HG03432 (cell line): ENCODE measurements at regions not wholly inside any gene's neighbourhood (a gene's known extent, or its start where the extent isn't known, plus 50 kb on each side); places are given as distances from the start of the nearest gene placed in this dataset.
"Not testable (repeated sequence)": the region's sequence is repeated elsewhere in the genome, so short reads cannot be mapped to it uniquely, and the experiment has no call there.

Experiments used
- ATAC-seq: cut with Tn5 transposase; IDR thresholded peaks from one replicate; pipeline ENCODE4 v1.9.1; 2021; ENCODE audit warnings: mild to moderate bottlenecking, moderate library complexity; ENCODE audit not compliant: unreplicated experiment

DNA sequence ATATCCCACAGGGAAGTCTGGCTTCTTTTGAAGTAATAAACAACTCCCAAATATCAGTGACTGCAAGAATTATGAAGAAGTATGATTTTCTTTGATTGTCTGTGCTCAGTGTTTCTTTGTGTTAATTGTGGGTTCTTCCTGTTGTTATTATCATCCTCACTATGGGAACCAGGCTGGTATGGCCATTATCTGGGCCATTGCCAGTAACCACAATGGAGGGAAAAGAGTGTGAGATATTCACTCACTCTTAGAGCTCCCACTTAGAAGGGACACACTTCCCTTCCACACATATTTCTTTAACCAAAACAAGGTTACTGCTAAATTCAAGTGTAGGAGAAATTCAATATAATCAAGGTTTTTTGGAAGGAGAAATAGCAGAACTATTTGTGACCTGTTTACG, 503.7 kb downstream of the SLC6A15 start:
- no peak for ATAC-seq

DNA sequence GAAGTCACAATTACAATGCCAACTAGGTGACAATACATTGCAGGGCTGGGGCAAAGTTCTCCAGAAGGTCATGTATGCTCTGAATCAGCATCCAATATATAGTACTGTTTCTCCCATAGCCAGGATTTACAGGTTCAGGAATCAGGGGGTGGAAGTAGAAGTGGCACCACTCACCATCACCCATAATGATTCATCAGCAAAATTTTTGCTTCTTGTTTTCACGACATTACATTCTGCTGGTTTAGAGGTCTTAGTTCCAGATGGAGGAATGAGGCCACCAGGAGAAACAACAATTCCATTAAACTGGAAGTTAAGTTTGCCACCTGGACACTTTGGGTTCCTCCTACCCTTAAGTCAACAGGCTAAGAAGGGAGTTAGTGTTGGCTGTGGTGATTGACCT, 505.9 kb downstream of the SLC6A15 start:
- ATAC-seq = not testable (repeated sequence)

DNA sequence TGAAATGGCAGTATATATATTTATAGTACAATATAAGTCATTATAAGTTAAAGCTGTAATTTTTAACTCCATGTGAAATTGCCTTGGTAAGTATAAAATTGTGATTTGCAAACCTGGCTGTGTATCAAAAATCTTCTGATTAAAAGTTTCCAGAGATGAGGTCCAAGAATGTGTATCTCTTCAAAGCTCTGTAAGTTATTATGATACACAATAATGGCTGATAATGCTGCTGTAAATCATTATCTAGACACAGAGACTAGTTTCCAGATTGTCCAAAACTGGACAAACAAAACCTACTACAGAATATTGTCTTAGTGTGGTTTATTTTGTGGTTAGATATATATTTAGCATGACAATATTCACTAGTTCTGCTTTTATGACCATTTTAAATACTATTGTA, 514.8 kb downstream of the SLC6A15 start:
- no peak for ATAC-seq

DNA sequence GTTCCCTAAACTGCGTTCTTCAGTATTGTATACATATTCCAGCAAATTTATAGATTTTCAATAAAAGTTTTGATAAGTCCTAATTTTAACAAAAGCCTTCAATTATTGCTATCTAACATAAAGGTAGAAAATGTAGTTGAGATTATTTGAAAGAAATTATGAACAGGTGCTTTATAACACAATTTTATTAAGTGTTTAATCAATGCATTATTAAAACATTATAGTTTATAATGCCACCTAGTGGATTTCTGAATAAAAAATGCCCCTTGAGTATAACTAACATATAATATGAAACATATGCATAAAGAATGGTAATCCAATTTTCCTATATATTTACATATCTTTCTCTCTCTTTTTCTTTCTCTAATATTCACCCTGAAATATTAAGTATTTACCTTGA, 515.3 kb downstream of the SLC6A15 start:
- no peak for ATAC-seq

DNA sequence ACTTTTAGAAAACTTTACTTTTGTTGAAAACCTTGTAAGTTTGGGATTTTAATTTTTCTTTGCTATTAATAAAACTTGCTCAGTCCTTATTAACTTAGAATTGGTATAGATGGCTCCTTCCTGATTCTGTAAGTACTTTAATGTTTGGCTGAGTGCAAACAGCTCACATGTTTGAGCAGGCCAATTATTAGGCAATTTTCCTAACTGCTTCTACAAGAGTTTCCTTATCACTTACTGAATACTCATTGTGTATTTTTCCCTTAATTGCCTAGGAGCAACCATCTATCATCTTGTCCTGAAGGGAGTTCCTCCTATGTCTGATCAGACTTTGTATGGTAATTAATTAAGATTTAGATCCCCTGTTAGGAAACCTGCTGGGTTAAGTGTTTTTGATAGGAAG, 521.4 kb downstream of the SLC6A15 start:
- not testable (repeated sequence) for ATAC-seq

DNA sequence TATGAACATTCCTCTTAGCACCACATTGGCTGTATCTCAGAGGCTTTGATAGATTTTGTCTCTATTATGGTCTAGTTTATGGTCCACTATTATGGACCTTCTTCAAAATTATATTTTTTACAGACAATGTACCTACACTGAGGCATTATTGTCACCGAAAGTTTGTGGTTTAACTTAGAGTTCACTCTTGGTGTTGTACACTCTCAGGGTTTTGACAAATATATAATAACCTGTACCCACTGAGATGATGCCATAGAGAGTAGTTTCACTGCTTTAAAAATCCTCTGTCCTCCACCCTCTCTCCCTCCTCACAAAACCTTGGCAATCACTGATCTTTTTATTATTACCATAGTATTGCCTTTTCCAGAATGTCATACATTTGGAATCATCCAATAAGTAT, 528.2 kb downstream of the SLC6A15 start:
- no peak for ATAC-seq

DNA sequence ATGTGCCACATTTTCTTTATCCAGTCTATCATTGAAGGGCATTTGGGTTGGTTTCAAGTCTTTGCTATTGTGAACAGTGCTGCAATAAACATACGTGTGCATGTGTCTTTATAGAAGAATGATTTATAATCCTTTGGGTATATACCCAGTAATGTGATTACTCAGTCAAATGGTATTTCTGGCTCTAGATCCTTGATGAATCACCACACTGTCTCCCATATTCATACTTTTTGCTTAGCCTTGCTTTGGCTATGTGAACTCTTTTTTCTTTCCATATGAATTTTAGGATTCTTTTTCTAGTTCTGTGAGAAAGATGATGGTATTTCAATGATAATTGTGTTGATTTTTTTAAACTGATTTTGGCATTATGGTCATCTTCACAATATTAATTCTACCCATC, 530.1 kb downstream of the SLC6A15 start:
- not testable (repeated sequence) for ATAC-seq

DNA sequence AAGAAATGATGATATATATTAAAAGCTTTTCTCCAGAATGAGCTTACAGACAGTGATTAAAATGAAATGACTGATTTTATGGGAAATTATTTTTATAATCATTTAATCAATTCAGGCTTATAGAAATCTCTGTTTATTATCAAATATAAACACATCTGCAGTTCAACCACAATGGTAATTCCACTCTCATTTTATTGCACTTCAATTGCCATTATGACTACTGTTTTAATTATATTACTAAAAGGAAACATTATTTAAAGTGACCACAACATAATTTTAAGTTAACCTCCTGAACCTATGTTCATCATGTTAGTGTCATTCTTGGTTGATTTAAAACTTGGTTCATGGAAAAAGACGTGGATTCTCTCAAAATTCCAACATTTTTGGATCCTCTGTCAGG, 536.3 kb downstream of the SLC6A15 start:
- no peak for ATAC-seq

DNA sequence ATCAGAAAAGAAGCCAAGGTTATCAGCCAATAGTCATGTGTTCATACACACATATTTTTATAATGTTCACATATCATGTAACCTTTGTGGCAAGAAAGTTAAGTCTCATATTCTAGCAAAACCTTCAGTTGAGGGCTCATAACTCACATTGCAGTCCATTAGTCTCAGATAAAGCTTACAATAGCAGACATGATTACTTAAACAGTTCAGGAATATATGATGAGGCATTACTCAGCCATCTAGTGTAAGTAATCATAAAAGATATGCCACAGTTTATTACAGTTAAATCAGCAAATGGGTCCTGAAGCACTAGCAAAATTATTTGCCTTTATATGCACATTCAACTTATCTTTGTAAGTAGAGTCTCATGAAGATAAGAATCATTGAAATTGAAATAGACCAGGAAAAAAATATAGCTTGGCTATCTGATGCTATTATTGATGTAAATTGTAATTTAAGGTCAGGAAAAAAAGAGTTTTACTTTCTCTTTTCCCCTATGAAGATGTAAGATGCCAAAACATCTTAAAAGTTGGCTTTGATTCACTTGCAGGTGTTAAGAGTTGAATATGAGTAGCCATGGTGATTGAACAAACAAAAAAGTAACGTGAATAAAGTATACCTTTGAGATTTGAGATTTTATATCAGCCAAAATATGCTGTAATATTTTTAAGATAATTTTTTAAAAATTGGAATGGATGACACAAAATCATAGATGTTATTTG, 537.0 kb downstream of the SLC6A15 start:
- no peak for ATAC-seq

DNA sequence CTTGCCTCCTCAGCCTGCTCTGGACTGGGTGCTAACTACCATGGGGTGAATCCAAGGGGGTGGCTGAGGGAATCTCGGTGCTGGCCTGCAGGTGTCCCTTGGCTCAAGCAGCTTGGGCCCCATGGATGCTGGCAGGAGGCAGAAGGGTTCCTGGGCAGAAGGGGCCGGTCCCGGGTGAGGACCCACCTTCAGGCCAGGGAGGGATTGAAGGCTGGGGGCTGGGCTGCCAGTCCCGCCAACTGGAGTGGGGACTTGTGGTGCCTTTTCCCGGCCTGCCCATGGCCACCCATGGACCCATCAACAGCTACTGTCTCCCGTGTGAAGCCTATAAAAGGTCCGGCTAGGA, 550.1 kb downstream of the SLC6A15 start:
- no peak for ATAC-seq

DNA sequence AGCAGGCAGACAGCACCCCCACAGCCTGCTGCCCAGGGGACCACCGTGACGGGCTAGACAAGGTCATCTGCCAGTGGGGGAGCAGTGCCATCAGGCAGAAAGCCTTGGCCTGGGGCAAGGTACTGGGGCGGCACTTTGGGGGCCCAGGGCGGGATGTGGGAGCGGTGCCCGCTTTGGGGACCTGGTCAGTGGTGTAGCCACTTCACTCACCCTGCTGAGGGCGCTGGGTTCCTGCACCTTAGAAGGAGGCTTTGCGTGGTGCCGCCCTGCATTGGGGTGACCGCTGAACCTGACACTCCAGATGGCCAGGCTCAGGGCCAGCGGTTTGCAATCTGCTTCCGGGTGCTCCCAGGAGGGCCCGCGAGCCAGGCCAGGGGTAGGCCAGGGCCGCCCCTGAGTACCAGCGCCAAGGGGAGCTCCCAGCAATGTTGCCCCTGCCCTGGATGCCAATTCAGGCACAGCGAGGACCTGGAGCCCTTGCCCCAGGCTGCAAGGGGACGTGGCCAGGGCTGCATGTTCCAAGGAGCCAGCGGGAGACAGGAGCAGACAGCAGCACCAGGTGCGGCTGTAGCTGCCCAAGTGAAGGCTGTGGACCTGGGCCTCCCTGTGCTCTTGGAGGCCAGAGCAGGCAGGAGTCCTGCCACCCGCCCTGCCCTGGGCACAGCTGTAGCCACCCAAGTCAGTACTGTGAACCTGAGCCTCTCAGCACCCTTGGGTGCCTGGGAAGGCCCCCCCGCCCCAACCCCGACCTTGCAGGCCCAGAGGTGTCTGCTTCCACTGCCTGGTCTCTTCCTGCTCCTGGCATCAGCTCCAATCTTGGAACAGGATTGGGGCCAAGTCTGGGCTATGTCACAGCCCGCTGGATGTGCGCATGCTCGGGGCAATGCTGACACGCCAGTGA, 550.7 kb downstream of the SLC6A15 start:
- ATAC-seq = no peak

DNA sequence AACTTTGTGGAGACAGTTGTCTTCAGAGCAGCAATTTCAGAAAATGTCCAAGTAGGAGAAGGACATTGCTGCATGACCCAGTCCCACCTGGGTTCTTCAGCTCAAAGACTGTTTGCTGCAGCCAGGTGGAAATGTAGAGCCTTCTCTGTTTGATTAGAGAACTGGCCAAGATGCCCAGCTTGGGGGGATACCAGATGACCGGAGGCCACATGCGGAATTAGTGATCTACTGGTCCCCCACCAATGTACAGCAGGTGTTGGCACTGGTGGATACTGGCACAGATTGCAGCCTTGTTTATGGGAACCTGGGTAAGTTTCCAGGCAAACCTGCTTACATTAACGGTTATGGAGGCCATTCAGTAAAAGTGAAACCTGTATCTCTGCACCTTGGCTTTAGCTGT, 555.3 kb downstream of the SLC6A15 start:
- ATAC-seq = no peak

DNA sequence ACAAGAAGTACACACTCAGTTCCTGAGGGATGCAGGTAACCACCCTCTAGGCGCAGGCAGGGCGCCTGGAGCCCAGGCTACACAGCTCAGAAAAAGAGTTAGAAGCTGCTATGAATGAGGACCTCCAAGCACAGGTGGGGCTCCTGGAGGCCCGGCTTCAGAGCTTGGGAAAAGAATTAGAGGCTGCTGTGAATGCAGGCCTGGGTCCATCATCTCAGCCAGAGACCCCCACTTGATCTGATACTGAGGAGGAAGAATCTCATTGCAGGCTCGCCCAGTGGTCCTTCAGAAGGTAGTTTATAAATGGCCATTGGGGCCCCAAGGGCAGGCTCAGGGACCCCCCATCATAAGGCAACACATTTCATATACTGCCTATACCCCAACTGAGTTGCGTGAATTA, 556.4 kb downstream of the SLC6A15 start:
- ATAC-seq = no peak

DNA sequence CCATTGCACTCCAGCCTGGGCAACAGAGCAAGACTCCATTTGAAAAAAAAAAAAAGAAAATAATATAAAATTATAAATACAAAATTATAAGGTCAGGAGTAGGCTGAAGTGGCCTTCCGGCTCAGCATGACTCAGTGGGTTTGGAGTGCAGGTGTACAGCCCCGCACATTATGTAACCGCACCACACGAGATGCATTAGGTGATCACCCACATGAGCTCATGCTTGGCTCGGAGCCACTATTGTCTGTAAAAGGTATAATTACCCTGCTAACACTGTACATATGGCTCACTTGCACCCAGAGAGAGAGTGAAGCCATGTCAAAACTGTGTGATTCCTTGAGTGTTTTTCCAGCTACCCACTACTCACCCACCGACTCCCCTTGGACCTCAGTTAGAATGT, 557.0 kb downstream of the SLC6A15 start:
- no peak for ATAC-seq

DNA sequence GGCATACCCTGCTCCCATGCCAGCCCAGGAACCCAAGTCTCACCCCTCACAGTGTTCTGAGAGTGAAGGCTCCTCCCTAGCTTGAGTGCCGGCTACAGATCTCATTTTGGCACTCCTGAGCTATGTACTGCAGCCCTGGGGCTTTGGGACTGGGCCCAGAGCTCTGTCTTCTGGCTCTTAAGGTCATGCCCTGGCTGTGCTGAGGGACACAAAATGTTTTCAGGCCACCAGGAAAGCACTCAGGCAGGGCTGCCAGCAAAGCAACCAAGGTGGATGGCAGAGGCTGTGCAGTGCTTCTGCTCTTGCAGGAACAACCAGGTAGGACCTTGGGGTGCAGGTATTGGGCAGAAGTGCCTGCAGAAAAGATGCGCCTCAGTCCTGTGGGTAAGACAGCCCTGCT, 564.0 kb downstream of the SLC6A15 start:
- no peak for ATAC-seq

DNA sequence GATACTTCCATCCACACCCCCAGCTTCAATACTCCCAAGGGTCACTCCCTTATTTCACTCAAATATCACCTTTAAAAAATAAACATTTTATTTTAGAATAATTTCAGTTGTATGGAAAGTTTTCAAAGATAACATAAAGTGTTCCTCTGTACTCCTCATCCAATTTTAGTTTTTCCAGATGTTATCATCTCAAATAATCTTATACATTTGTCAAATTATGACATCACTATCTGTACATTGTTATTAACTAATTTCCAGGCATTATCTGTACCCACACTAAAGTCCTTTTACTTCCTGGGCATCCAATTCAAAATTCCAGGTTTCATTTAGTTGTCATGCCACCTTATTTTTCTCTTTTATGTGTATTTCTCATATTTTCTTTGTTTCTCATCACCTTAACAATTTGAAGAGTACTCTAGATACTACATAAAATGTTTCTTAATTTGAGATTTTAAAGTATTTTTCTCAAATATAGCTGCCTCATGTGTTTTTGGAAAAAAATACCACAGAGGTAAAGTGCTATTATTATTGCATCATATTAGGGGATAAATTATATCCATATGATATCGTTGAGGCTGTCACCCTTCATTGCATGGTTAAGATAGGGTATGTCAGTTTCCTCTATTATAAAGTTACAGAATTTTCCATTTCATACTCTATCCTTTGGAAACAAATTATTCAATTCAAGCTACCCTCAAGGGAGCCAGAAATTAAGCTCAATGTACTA, 571.0 kb downstream of the SLC6A15 start:
- no peak for ATAC-seq

DNA sequence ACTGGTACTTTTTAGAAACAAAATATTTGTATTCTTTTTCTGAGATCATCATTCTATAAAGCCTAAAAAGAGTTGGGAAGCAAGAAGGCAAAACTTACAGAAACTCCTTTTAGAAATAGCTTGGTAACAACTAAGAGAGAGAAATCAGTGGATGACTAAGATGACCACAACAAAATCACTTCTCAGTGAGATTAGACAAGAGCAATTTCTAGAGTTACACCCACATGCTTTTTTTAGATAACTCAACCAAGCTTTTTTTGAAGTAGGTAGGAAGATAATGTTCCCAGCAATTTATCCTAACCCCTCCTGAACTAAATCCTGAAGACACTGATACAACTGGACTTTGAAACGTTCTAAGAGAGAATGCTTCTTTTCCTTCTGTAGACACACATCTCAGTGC, 576.4 kb downstream of the SLC6A15 start:
- no peak for ATAC-seq

DNA sequence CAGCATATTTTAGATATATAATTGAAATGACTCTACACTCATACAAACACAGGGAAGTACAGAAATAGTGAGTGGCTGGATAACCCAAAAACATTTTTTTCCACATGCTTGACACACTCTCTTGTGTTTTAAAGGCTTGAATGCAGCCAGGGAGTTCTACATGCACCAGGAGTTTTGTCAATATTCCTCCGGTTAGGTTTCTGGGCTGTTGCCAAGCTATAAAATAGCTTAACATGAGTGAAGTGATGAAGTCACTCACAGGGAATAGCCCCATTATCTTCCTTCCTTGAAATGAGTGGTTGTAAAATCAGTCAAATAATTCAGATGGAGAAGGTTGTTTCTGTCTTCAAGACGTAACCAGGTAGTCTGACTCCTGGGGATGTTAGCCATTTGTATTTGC, 582.7 kb downstream of the SLC6A15 start:
- no peak for ATAC-seq

DNA sequence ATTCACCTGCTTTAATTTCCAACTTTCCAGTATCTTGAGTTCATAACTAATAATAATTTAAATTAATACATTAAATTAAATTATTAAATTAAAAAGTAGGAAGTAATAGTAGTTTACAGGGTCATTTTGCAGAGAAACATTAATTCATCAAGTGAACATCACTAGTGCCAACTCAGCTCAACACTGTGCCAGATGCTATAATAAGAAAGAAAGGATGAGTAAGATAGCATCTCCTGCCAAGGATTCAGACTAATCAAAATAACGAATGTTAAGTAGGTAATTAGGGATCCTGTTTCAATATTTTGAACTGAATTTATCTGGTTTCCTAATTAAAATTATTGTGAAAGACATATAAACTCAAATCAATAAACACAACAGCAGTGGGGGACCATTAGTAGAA, 596.7 kb downstream of the SLC6A15 start:
- no peak for ATAC-seq

DNA sequence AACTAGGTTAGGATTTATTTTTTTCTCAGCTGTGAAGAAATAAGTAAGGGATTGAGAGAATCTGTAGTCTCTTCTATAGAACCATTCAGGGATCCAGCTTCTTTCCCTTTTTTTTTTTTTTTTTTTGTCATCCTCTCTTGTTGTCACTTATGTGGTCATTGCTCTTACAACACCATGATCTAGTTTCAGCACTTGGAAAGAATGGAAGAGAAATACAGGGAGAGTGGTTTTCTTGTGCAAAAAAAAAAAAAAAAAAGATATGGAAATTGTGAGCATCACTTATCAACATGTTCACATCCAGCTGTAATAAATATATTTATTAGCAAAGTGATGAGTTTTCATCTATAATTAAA, 599.3 kb downstream of the SLC6A15 start:
- ATAC-seq = no peak

DNA sequence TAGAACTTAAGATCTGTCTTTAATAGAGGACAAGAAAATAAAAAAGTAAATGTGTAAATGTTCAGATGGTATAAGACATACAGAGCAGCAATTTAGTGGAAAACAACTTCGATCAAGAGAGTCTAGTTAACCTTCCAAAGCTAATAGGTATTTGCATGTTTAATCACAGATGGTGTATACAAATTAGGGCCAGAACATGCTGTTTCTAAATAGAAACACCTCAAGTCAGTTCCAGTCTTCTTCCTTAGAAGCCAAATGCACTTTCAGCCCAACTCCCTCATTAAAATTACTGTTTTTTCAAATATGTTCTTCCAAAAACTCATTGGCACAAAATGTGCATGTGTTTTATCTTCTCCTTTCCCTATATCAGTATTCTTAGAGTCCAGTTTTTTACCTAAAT, 604.4 kb downstream of the SLC6A15 start:
- ATAC-seq = no peak

DNA sequence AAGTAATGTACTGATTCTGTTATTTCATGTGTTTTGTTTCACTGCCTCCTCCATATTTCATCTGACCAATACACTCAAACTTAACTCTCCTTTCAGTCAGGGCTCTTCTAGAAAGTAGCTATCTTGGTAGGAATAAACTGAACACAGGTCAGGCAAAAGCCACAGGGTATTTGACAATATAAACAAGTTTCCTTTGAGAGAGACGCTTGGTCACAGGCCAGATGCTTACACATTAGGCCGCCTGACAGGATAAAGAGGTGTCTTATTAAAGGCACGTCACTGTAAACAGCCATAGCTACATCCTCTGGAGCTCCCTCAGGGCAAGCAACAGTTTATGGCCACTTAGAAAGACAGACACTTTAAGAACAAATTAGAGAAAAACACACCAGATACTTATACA, 607.5 kb downstream of the SLC6A15 start:
- ATAC-seq = no peak
